ENCODE measurements at regions not wholly inside any gene's neighbourhood (a gene's known extent, or its start where the extent isn't known, plus 50 kb on each side); places are given as distances from the start of the nearest gene placed in this dataset.

DNA sequence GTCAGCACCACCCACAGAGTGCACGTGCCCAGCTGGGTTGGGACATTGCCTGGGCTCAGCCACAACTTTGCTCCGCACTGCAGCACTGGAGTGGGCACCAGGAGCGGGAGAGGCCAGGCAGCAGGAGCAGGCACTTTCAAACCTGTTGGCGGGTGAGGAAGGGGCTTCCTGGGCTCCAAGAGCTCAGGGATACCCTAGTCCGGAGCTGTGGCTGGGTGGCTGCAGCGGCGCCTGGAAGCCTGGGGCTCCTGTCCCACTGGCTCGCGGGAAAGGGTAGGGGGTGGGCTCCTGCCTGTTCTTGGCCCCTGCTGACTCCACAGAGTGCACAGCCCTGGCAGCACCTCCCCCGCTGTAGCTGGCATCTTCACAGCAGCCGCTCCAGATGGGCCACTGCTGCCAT lies 417.6 kb upstream of the RGMA start:
- H3K4me1 ChIP-seq (ENCODE audit: control insufficient read depth in 1 of 2, insufficient read depth in 1 of 2, low read depth in 1 of 2, low read length in 1 of 2), result no peaks in the 10 kb centered on the region
- H3K4me3 ChIP-seq (ENCODE audit: low read depth in 1 of 2, low read length in 1 of 2), result no peak overlapping the region
- H3K27me3 ChIP-seq, result no peaks in the 10 kb centered on the region
- TF ChIP-seq, protein P1, sequence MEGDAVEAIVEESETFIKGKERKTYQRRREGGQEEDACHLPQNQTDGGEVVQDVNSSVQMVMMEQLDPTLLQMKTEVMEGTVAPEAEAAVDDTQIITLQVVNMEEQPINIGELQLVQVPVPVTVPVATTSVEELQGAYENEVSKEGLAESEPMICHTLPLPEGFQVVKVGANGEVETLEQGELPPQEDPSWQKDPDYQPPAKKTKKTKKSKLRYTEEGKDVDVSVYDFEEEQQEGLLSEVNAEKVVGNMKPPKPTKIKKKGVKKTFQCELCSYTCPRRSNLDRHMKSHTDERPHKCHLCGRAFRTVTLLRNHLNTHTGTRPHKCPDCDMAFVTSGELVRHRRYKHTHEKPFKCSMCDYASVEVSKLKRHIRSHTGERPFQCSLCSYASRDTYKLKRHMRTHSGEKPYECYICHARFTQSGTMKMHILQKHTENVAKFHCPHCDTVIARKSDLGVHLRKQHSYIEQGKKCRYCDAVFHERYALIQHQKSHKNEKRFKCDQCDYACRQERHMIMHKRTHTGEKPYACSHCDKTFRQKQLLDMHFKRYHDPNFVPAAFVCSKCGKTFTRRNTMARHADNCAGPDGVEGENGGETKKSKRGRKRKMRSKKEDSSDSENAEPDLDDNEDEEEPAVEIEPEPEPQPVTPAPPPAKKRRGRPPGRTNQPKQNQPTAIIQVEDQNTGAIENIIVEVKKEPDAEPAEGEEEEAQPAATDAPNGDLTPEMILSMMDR (IDR thresholded peaks at IDR 0.05), result no peak
- no peak overlapping the region for H3K27ac ChIP-seq
- H3K9me3 ChIP-seq, result no peaks in the 10 kb centered on the region
- no peaks in the 10 kb centered on the region for H3K36me3 ChIP-seq

DNA sequence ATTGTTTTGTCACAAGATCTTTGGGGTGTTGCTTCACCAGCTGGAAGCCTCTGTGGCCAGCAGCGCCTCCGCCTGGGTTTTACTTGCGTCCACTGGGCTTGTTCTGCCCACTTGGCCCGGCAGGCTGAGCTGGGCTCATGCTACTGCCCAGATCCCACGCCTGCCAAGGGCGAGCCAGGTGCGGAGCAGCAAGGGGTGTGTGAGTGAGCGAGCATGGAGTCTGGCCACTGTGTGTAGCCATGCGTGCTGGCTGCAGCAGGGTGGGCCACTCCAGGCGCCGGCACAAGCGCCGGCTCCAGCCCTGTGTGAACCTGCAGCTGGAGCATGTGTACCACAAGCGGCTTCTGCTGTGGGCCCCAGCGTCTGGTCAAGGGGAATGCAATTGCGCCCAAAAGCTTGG lies 416.5 kb upstream of the RGMA start:
- Histone ChIP-seq H3K36me3 (no peaks in the 10 kb centered on the region), H3K4me1 (ENCODE audit: control insufficient read depth in 1 of 2, insufficient read depth in 1 of 2, low read depth in 1 of 2, low read length in 1 of 2) (no peaks in the 10 kb centered on the region), H3K27me3 (no peaks in the 10 kb centered on the region), H3K9me3 (no peaks in the 10 kb centered on the region), H3K4me3 (ENCODE audit: low read depth in 1 of 2, low read length in 1 of 2) (no peak overlapping the region), H3K27ac (no peak overlapping the region)
- TF ChIP-seq, protein P1 (IDR thresholded peaks at IDR 0.05), result no peak

DNA sequence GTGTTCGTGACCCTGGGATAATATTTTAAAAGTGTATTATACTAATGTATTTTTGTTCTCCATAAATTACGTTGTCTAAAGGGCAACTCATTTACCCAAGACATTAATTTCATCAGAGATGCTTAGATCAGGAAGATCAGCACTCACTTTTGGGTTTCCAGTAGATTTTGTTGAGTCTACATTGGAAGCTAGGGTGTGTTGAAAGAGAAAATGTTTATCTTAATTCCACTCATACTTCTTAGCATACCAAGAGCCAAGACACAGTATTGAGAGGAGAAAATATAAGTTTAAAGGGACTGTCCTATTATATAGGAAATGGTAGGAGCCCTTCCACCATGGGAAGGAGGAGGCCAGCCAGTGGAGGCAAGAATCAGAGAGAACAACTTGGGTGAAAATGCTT lies 412.9 kb upstream of the RGMA start:
- TF ChIP-seq, protein P1 (IDR thresholded peaks at IDR 0.05), result no peak
- Histone ChIP-seq H3K27me3 (peaks cover 9% of the 10 kb centered on the region), H3K9me3 (no peaks in the 10 kb centered on the region)

DNA sequence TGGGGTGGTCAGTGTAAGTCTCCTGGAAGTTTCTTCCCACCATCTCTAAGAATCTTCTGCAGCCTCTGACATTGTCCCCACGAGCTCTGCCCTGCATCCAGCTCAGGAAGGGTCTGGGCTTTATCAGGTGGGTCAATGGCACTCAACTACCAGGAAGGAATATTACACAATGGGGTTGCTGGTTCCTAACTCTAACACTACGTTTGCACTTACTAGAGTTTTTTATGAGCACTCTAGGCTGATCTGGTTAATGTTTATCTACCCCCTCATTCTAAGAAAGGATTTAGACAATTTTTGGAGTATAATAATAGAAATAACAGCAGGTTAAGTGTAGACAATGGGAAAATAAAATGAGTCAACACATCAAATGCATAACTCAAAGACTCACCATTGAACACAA lies 411.1 kb upstream of the RGMA start:
- Histone ChIP-seq H3K4me3 (ENCODE audit: low read depth in 1 of 2, low read length in 1 of 2) (no peak overlapping the region), H3K4me1 (ENCODE audit: control insufficient read depth in 1 of 2, insufficient read depth in 1 of 2, low read depth in 1 of 2, low read length in 1 of 2) (no peaks in the 10 kb centered on the region), H3K9me3 (no peaks in the 10 kb centered on the region), H3K27me3 (peaks cover 9% of the 10 kb centered on the region), H3K36me3 (no peaks in the 10 kb centered on the region), H3K27ac (no peak overlapping the region)
- TF ChIP-seq, protein P1 (IDR thresholded peaks at IDR 0.05), result no peak

More for the DNA sequence above, 412.9 kb upstream of the RGMA start:
- Histone ChIP-seq H3K27ac (no peak overlapping the region), H3K36me3 (no peaks in the 10 kb centered on the region), H3K4me1 (ENCODE audit: control insufficient read depth in 1 of 2, insufficient read depth in 1 of 2, low read depth in 1 of 2, low read length in 1 of 2) (no peaks in the 10 kb centered on the region), H3K4me3 (ENCODE audit: low read depth in 1 of 2, low read length in 1 of 2) (no peak overlapping the region)

DNA sequence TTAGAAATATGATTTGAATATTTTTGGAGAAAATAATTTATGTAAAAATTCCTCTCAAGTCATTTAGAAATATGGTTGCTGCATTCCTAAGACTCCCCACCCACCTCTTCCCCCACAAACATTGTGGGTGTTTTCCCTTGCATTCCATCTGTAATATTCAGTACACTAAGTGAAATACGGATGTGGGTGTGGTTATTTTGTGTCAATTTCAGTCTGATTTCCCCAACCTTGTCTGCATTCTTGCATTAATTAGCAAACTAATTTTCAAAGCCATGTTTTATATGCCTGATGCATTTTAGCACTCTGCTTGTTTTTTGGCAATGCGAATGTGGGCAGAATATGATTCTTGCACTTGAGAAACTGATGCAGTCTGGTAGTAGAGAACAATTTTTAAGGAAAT lies 408.3 kb upstream of the RGMA start:
- Histone ChIP-seq H3K4me3 (ENCODE audit: low read depth in 1 of 2, low read length in 1 of 2) (no peak overlapping the region), H3K36me3 (no peaks in the 10 kb centered on the region), H3K4me1 (ENCODE audit: control insufficient read depth in 1 of 2, insufficient read depth in 1 of 2, low read depth in 1 of 2, low read length in 1 of 2) (no peaks in the 10 kb centered on the region), H3K9me3 (no peaks in the 10 kb centered on the region), H3K27me3 (peaks cover 9% of the 10 kb centered on the region), H3K27ac (no peak overlapping the region)
- TF ChIP-seq, protein P1 (IDR thresholded peaks at IDR 0.05), result no peak

DNA sequence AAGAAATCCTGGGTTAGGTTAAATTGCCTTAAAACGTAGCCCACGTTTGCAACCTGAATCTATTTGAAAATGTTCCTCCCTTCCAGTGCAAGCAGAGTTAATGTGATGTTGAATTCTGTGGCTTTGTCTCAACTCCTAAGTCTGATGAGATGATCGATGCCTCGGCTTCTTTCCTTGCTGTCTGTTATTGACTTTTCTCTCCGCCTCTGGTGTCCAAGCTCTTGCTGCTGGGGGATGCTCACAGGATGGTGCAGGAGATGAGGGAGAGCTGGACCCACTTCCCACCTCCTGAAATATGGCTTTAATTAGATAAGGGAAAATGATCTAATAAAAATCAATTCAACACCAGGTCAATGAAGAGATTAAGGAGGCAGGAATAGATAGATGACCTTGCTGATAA lies 407.9 kb upstream of the RGMA start:
- H3K4me3 ChIP-seq (ENCODE audit: low read depth in 1 of 2, low read length in 1 of 2), result no peak overlapping the region
- no peaks in the 10 kb centered on the region for H3K9me3 ChIP-seq
- H3K27ac ChIP-seq, result no peak overlapping the region
- peaks cover 9% of the 10 kb centered on the region for H3K27me3 ChIP-seq
- no peaks in the 10 kb centered on the region for H3K36me3 ChIP-seq
- TF ChIP-seq, protein P1 (IDR thresholded peaks at IDR 0.05), result no peak
- no peaks in the 10 kb centered on the region for H3K4me1 ChIP-seq (ENCODE audit: control insufficient read depth in 1 of 2, insufficient read depth in 1 of 2, low read depth in 1 of 2, low read length in 1 of 2)

Measured in neutrophil (primary cell).